Lower leg skin (tissue), 3 donors: ENCODE measurements at regions not wholly inside any gene's neighbourhood (a gene's known extent, or its start where the extent isn't known, plus 50 kb on each side); places are given as distances from the start of the nearest gene placed in this dataset.

Experiments used
- POLR2A ChIP-seq, 2 donors: fragments of 450-650 bp; IDR thresholded peaks; one replicate each; pipeline ENCODE4 v1.6.1; 2016 to 2017; ENCODE audit warnings: antibody characterized with exemption in 2 of 2, mild to moderate bottlenecking in 1 of 2, moderate library complexity in 1 of 2
- TF ChIP-seq, protein P1 (sequence below), 3 donors: fragments of 450-650 bp; IDR thresholded peaks; one replicate each; pipeline ENCODE4 v1.5.1; 2016; ENCODE audit warnings: antibody characterized with exemption in 3 of 3, mild to moderate bottlenecking in 3 of 3, moderate library complexity in 2 of 3

DNA sequence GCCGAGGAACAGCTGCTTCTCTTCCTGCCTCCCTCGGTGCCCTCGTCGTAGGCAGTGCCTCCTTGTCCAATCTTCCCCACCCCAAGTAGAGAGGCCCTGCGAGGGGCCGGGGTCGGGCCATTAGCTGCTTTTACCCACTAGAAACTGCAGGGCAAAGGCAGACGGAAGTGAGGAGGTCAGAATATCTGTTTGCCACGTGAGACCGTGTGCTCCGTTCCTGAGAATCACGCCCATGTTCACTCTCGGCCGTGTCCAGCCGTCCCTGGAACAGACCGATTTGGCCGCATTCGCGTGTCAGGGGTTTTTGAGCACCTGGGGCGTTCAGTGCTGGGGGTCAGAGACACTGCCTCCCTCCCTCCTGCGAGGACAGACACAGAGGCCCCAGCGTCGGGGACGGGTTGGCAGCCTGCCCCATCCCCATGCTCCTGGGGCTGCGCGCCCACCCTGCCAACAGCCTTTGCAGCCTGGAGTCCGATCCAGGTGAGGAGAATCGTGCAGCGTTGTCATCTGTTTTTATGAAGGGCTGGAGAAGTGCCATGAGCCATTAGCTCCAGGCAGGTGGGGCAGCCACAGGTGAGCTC is 982.2 kb downstream of the BRD1 start:
- TF ChIP-seq, protein P1, sequence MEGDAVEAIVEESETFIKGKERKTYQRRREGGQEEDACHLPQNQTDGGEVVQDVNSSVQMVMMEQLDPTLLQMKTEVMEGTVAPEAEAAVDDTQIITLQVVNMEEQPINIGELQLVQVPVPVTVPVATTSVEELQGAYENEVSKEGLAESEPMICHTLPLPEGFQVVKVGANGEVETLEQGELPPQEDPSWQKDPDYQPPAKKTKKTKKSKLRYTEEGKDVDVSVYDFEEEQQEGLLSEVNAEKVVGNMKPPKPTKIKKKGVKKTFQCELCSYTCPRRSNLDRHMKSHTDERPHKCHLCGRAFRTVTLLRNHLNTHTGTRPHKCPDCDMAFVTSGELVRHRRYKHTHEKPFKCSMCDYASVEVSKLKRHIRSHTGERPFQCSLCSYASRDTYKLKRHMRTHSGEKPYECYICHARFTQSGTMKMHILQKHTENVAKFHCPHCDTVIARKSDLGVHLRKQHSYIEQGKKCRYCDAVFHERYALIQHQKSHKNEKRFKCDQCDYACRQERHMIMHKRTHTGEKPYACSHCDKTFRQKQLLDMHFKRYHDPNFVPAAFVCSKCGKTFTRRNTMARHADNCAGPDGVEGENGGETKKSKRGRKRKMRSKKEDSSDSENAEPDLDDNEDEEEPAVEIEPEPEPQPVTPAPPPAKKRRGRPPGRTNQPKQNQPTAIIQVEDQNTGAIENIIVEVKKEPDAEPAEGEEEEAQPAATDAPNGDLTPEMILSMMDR (IDR thresholded peaks at IDR 0.05): no peak
- TF ChIP-seq POLR2A (IDR thresholded peaks at IDR 0.05): no peak
